Aorta (tissue), 5 donors: ENCODE measurements at regions not wholly inside any gene's neighbourhood (a gene's known extent, or its start where the extent isn't known, plus 50 kb on each side); places are given as distances from the start of the nearest gene placed in this dataset.
"Not testable (repeated sequence)": the region's sequence is repeated elsewhere in the genome, so short reads cannot be mapped to it uniquely, and the experiment has no call there.

ENCODE experiments used
- ATAC-seq: fragments of 200-7000 bp; cut with Tn5 transposase; one replicate; pipeline ENCODE4 v1.9.1; 2022; ENCODE audit warnings: moderate library complexity; ENCODE audit not compliant: low FRiP score
- DNase-seq, 2 donors: peaks; one replicate each; pipeline ENCODE4 v3.0.0-alpha.2; 2020
- H3K27ac ChIP-seq, 2 donors: one replicate each; pipeline ENCODE4 v1.5.1; 2013; ENCODE audit warnings: low read length in 2 of 2, mild to moderate bottlenecking in 2 of 2, moderate library complexity in 2 of 2, control low read depth in 1 of 2, inconsistent platforms in 1 of 2, low read depth in 1 of 2
- H3K27me3 ChIP-seq, 2 donors: one replicate each; pipeline ENCODE4 v1.6.1; 2013; ENCODE audit warnings: control low read depth in 1 of 2, low read length in 1 of 2, mild to moderate bottlenecking in 1 of 2, moderate library complexity in 1 of 2; ENCODE audit not compliant: insufficient read depth in 2 of 2, control insufficient read depth in 1 of 2
- H3K36me3 ChIP-seq, 2 donors: one replicate each; pipeline ENCODE4 v1.6.1; 2013; ENCODE audit warnings: control low read depth in 1 of 2, low read length in 1 of 2, mild to moderate bottlenecking in 1 of 2; ENCODE audit not compliant: insufficient read depth in 2 of 2, control insufficient read depth in 1 of 2
- H3K4me1 ChIP-seq, 2 donors: one replicate each; pipeline ENCODE4 v1.6.1; 2013; ENCODE audit warnings: low read length in 2 of 2, control low read depth in 1 of 2, mild to moderate bottlenecking in 1 of 2, moderate library complexity in 1 of 2; ENCODE audit not compliant: insufficient read depth in 2 of 2, control insufficient read depth in 1 of 2
- H3K4me3 ChIP-seq, 2 donors: one replicate each; pipeline ENCODE4 v1.5.1; 2013; ENCODE audit warnings: low read length in 2 of 2, control low read depth in 1 of 2, mild to moderate bottlenecking in 1 of 2
- H3K9me3 ChIP-seq: one replicate; pipeline ENCODE4 v1.6.1; 2013; ENCODE audit warnings: mild to moderate bottlenecking, low read length; ENCODE audit not compliant: control insufficient read depth
- WGBS, 2 donors: extraction: QIAGEN DNeasy Blood & Tissue Kit; methylation state at CpG; one replicate each; pipeline ENCODE4 v1.1.7; 2013; 5-methylcytosine and 5-hydroxymethylcytosine counted together
- intact Hi-C, 2 donors: fragments of 100-400 bp; cut with DNase I; formaldehyde crosslinking; loops; one replicate each; pipeline versions ENCODE4 v1.14.2 to v1.15.0; 2022
- donor health status: healthy with polysubstance abuse.
- donor health status: Bipolar disorder and iron deficiency.
- donor health status: DM: no; HTN: no; CAD: no.
- donor health status: DM: no; HTN: no; CAD: no.
- donor health status: DM: yes; HTN: yes; CAD: no.

GRCh38 chr12:30544704-30545103, 151.0 kb downstream of the IPO8 start:
- H3K9me3 ChIP-seq, H3K36me3 ChIP-seq, H3K4me3 ChIP-seq, H3K27ac ChIP-seq, intact Hi-C loops, H3K4me1 ChIP-seq, DNase-seq, H3K27me3 ChIP-seq, ATAC-seq: not testable (repeated sequence)
- WGBS, 2 donors: 90 to 93% methylated on average over 3 of the region's 3 CpGs

- no peak overlapping the region for H3K27ac ChIP-seq
- H3K36me3 ChIP-seq: no peaks in the 10 kb centered on the region
- H3K4me1 ChIP-seq: no peaks in the 10 kb centered on the region
- H3K4me3 ChIP-seq: no peak overlapping the region
- WGBS, 2 donors: 84 to 89% methylated on average over 2 of the region's 2 CpGs
- no peak for ATAC-seq
- intact Hi-C loops: no loop called here
- no peak for DNase-seq
- no peaks in the 10 kb centered on the region for H3K9me3 ChIP-seq
- H3K27me3 ChIP-seq: no peaks in the 10 kb centered on the region
These were observed 158.4 kb downstream of the IPO8 start for GRCh38 chr12:30537228-30537627.

- DNase-seq (no peak), ATAC-seq (no peak)
- H3K27me3 ChIP-seq: no peaks in the 10 kb centered on the region
- H3K4me1 ChIP-seq: no peaks in the 10 kb centered on the region
- intact Hi-C loops: no loop called here
- H3K36me3 ChIP-seq: no peaks in the 10 kb centered on the region
- no peaks in the 10 kb centered on the region for H3K9me3 ChIP-seq
- 62 to 72% methylated on average over 5 of the region's 5 CpGs for WGBS, 2 donors
- H3K27ac ChIP-seq: no peak overlapping the region
- H3K4me3 ChIP-seq: no peak overlapping the region
These were observed 162.0 kb downstream of the IPO8 start for GRCh38 chr12:30533558-30534265.

- DNase-seq (no peak), ATAC-seq (no peak)
- Histone ChIP-seq H3K36me3 (no peaks in the 10 kb centered on the region), H3K27me3 (no peaks in the 10 kb centered on the region), H3K27ac (no peak overlapping the region), H3K4me3 (no peak overlapping the region), H3K9me3 (no peaks in the 10 kb centered on the region), H3K4me1 (no peaks in the 10 kb centered on the region)
- WGBS, 2 donors: 75 to 80% methylated on average over 8 of the region's 8 CpGs
- intact Hi-C loops: no loop called here
These were observed 163.7 kb downstream of the IPO8 start for GRCh38 chr12:30531731-30532678.

GRCh38 chr12:30529489-30530269, 166.0 kb downstream of the IPO8 start:
- H3K27me3 ChIP-seq: no peaks in the 10 kb centered on the region
- intact Hi-C loops: no loop called here
- no peak overlapping the region for H3K4me3 ChIP-seq
- no peaks in the 10 kb centered on the region for H3K4me1 ChIP-seq
- no peak overlapping the region for H3K27ac ChIP-seq
- H3K9me3 ChIP-seq: no peaks in the 10 kb centered on the region
- 77 to 89% methylated on average over 4 of the region's 4 CpGs for WGBS, 2 donors
- H3K36me3 ChIP-seq: no peaks in the 10 kb centered on the region
- DNase-seq: no peak
- ATAC-seq: no peak

GRCh38 chr12:30525171-30525570, 170.5 kb downstream of the IPO8 start:
- H3K27ac ChIP-seq: no peak overlapping the region
- no peaks in the 10 kb centered on the region for H3K4me1 ChIP-seq
- H3K4me3 ChIP-seq: no peak overlapping the region
- no peaks in the 10 kb centered on the region for H3K36me3 ChIP-seq
- ATAC-seq (no peak), DNase-seq (no peak)
- no peaks in the 10 kb centered on the region for H3K9me3 ChIP-seq
- no peaks in the 10 kb centered on the region for H3K27me3 ChIP-seq
- WGBS, 2 donors: 46 to 61% methylated on average over 4 of the region's 4 CpGs
- intact Hi-C loops: no loop called here

- H3K4me1 ChIP-seq, intact Hi-C loops, DNase-seq, H3K27ac ChIP-seq, H3K36me3 ChIP-seq, H3K27me3 ChIP-seq, H3K4me3 ChIP-seq, H3K9me3 ChIP-seq, ATAC-seq: not testable (repeated sequence)
- WGBS, 2 donors: 50 to 56% methylated on average over 2 to 3 of the region's 4 CpGs
These were observed 175.4 kb downstream of the IPO8 start for GRCh38 chr12:30520285-30520684.

GRCh38 chr12:30519535-30519934, 176.1 kb downstream of the IPO8 start:
- no peaks in the 10 kb centered on the region for H3K4me1 ChIP-seq
- no peaks in the 10 kb centered on the region for H3K36me3 ChIP-seq
- no peak overlapping the region for H3K27ac ChIP-seq
- no peaks in the 10 kb centered on the region for H3K9me3 ChIP-seq
- no peaks in the 10 kb centered on the region for H3K27me3 ChIP-seq
- H3K4me3 ChIP-seq: no peak overlapping the region
- WGBS, 2 donors: 80 to 81% methylated on average over 6 of the region's 6 CpGs
- ATAC-seq (no peak), DNase-seq (no peak)
- intact Hi-C loops: no loop called here
